Naive thymus-derived CD4-positive, alpha-beta T cell (primary cell): ENCODE measurements at regions not wholly inside any gene's neighbourhood (a gene's known extent, or its start where the extent isn't known, plus 50 kb on each side); places are given as distances from the start of the nearest gene placed in this dataset.

Source experiments
- ATAC-seq: fragments of 150-1000 bp; cut with Tn5 transposase; 2 replicates; pipeline ENCODE4 v1.10.0; 2021; ENCODE audit warnings: mild to moderate bottlenecking, moderate library complexity
- CTCF ChIA-PET: fragments of 350-600 bp; sonication (Branson Sonifier 250); formaldehyde crosslinking; loops from one replicate; lab custom pipeline; 2021; ENCODE audit warnings: antibody characterized with exemption; lab: Charles Lee
- POLR2A ChIA-PET: fragments of 350-600 bp; sonication (Branson Sonifier 250); formaldehyde crosslinking; loops from one replicate; lab custom pipeline; 2021; ENCODE audit warnings: antibody characterized with exemption, inconsistent platforms; lab: Charles Lee
- DNase-seq, 9 donors: peaks; one replicate each; pipeline versions ENCODE4 v3.0.0 to v3.0.0-alpha.2; 2020 to 2022; ENCODE audit warnings: mixed read lengths in 1 of 9
- H3K27ac ChIP-seq: one replicate; pipeline ENCODE4 v1.7.0; 2013; ENCODE audit warnings: mild to moderate bottlenecking, low read depth, low read length, moderate library complexity
- H3K27me3 ChIP-seq, 2 donors: one replicate each; pipeline ENCODE4 v1.7.0; 2013; ENCODE audit warnings: low read length in 2 of 2, mild to moderate bottlenecking in 2 of 2, moderate library complexity in 2 of 2; ENCODE audit not compliant: control insufficient read depth in 2 of 2, insufficient read depth in 2 of 2
- H3K36me3 ChIP-seq, 3 experiments: 1 replicate in 2 of 3; 2 replicates in 1 of 3; pipeline ENCODE4 v1.7.0; 2013; ENCODE audit warnings: low read length in 3 of 3, mild to moderate bottlenecking in 3 of 3, moderate library complexity in 1 of 3; ENCODE audit not compliant: insufficient read depth in 3 of 3, control insufficient read depth in 2 of 3
- H3K4me1 ChIP-seq, 2 donors: one replicate each; pipeline ENCODE4 v1.7.0; 2013; ENCODE audit warnings: low read length in 2 of 2, mild to moderate bottlenecking in 2 of 2, moderate library complexity in 1 of 2; ENCODE audit not compliant: control insufficient read depth in 2 of 2, insufficient read depth in 2 of 2
- H3K4me3 ChIP-seq: 2 replicates; pipeline ENCODE4 v1.7.0; 2013; ENCODE audit warnings: mild to moderate bottlenecking, low read length
- H3K9me3 ChIP-seq, 3 experiments: 1 replicate in 2 of 3; 2 replicates in 1 of 3; pipeline ENCODE4 v1.7.0; 2013; ENCODE audit warnings: low read length in 3 of 3; ENCODE audit not compliant: control insufficient read depth in 2 of 3
- H3K27ac Mint-ChIP-seq, 9 donors: one replicate each; pipeline ENCODE4 v1.8.0; 2020 to 2022; ENCODE audit warnings: mixed read lengths in 9 of 9, mild to moderate bottlenecking in 8 of 9, moderate library complexity in 5 of 9, inconsistent platforms in 2 of 9
- H3K27me3 Mint-ChIP-seq, 5 donors: one replicate each; pipeline ENCODE4 v1.8.0; 2021 to 2022; ENCODE audit warnings: mixed read lengths in 5 of 5, mild to moderate bottlenecking in 1 of 5
- H3K36me3 Mint-ChIP-seq, 5 donors: one replicate each; pipeline ENCODE4 v1.8.0; 2020 to 2022; ENCODE audit warnings: mixed read lengths in 5 of 5, mild to moderate bottlenecking in 3 of 5, inconsistent platforms in 1 of 5
- H3K4me1 Mint-ChIP-seq, 7 donors: one replicate each; pipeline ENCODE4 v1.8.0; 2020 to 2022; ENCODE audit warnings: mixed read lengths in 7 of 7, mild to moderate bottlenecking in 3 of 7, inconsistent platforms in 1 of 7
- H3K4me3 Mint-ChIP-seq, 10 donors: one replicate each; pipeline ENCODE4 v1.8.0; 2020 to 2022; ENCODE audit warnings: mild to moderate bottlenecking in 10 of 10, mixed read lengths in 10 of 10, moderate library complexity in 6 of 10, inconsistent platforms in 2 of 10
- H3K9me3 Mint-ChIP-seq, 11 donors: one replicate each; pipeline ENCODE4 v1.8.0; 2020 to 2022; ENCODE audit warnings: mixed read lengths in 11 of 11, mild to moderate bottlenecking in 4 of 11, inconsistent platforms in 1 of 11, moderate library complexity in 1 of 11
- intact Hi-C, 2 donors: fragments of 100-400 bp; cut with micrococcal nuclease; formaldehyde crosslinking; loops; one replicate each; pipeline ENCODE4 v1.15.1; 2023

- Histone ChIP-seq H3K9me3 (no peaks in the 10 kb centered on the region), H3K4me1 (no peaks in the 10 kb centered on the region), H3K4me3 (no peak overlapping the region), H3K27me3 (no peaks in the 10 kb centered on the region), H3K27ac (no peak overlapping the region), H3K36me3 (no peaks in the 10 kb centered on the region)
- Mint-ChIP-seq H3K4me1 (no peaks in the 10 kb centered on the region), H3K36me3 (no peaks in the 10 kb centered on the region), H3K27ac (no peak overlapping the region), H3K27me3 (no peaks in the 10 kb centered on the region), H3K9me3 (peaks cover 0 to 13% (median 4%) of the 10 kb centered on the region in 11 donors), H3K4me3 (no peak overlapping the region)
- ATAC-seq (no peak), DNase-seq (no peak)
- ChIA-PET POLR2A (no interaction called here), CTCF (no interaction called here)
- intact Hi-C loops: no loop called here
Measured at GRCh38 chr6:112842330-112842685, 495.2 kb downstream of the RFPL4B start.

- peaks cover 0 to 18% (median 4%) of the 10 kb centered on the region in 11 donors for H3K9me3 Mint-ChIP-seq
- CTCF ChIA-PET: no interaction called here
Measured at GRCh38 chr6:112846681-112847080, 499.6 kb downstream of the RFPL4B start.

GRCh38 chr6:112851146-112851545 is 504.0 kb downstream of the RFPL4B start:
- no peak overlapping the region for H3K27ac ChIP-seq
- Mint-ChIP-seq H3K9me3 (peaks cover 0 to 9% (median 0%) of the 10 kb centered on the region in 11 donors), H3K27me3 (no peaks in the 10 kb centered on the region), H3K4me1 (no peaks in the 10 kb centered on the region), H3K27ac (no peak overlapping the region), H3K36me3 (no peaks in the 10 kb centered on the region), H3K4me3 (no peak overlapping the region)
- no peaks in the 10 kb centered on the region for H3K36me3 ChIP-seq
- intact Hi-C loops: no loop called here
- ChIA-PET CTCF (no interaction called here), POLR2A (no interaction called here)
- H3K4me3 ChIP-seq: no peak overlapping the region
- DNase-seq: no peak
- no peaks in the 10 kb centered on the region for H3K9me3 ChIP-seq
- H3K4me1 ChIP-seq: no peaks in the 10 kb centered on the region
- H3K27me3 ChIP-seq: no peaks in the 10 kb centered on the region
- ATAC-seq: no peak

More at GRCh38 chr6:112846681-112847080, 499.6 kb downstream of the RFPL4B start:
- Histone ChIP-seq H3K4me1 (no peaks in the 10 kb centered on the region), H3K27ac (no peak overlapping the region), H3K9me3 (no peaks in the 10 kb centered on the region), H3K36me3 (no peaks in the 10 kb centered on the region), H3K27me3 (no peaks in the 10 kb centered on the region), H3K4me3 (no peak overlapping the region)
- intact Hi-C loops: no loop called here
- Mint-ChIP-seq H3K27me3 (no peaks in the 10 kb centered on the region), H3K4me3 (no peak overlapping the region), H3K4me1 (no peaks in the 10 kb centered on the region), H3K27ac (no peak overlapping the region), H3K36me3 (no peaks in the 10 kb centered on the region)
- POLR2A ChIA-PET: no interaction called here
- no peak for DNase-seq
- ATAC-seq: no peak

GRCh38 chr6:112853162-112853561 is 506.0 kb downstream of the RFPL4B start:
- ChIA-PET POLR2A (no interaction called here), CTCF (no interaction called here)
- Histone ChIP-seq H3K4me1 (no peaks in the 10 kb centered on the region), H3K27me3 (no peaks in the 10 kb centered on the region), H3K9me3 (no peaks in the 10 kb centered on the region), H3K27ac (no peak overlapping the region), H3K36me3 (no peaks in the 10 kb centered on the region), H3K4me3 (no peak overlapping the region)
- no peaks in the 10 kb centered on the region for H3K4me1 Mint-ChIP-seq
- ATAC-seq (no peak), DNase-seq (no peak)
- no peak overlapping the region for H3K27ac Mint-ChIP-seq
- no peaks in the 10 kb centered on the region for H3K36me3 Mint-ChIP-seq
- intact Hi-C loops: no loop called here
- no peaks in the 10 kb centered on the region for H3K27me3 Mint-ChIP-seq
- no peak overlapping the region for H3K4me3 Mint-ChIP-seq
- peaks cover 0 to 14% (median 0%) of the 10 kb centered on the region in 11 donors for H3K9me3 Mint-ChIP-seq

- no peaks in the 10 kb centered on the region for H3K36me3 ChIP-seq
- no peak for DNase-seq
- POLR2A ChIA-PET: no interaction called here
- Mint-ChIP-seq H3K4me3 (no peak overlapping the region), H3K4me1 (no peaks in the 10 kb centered on the region), H3K9me3 (peaks cover 0 to 10% (median 0%) of the 10 kb centered on the region in 11 donors), H3K36me3 (no peaks in the 10 kb centered on the region), H3K27me3 (no peaks in the 10 kb centered on the region), H3K27ac (no peak overlapping the region)
- no peak overlapping the region for H3K27ac ChIP-seq
- no peaks in the 10 kb centered on the region for H3K27me3 ChIP-seq
- CTCF ChIA-PET: no interaction called here
- no peaks in the 10 kb centered on the region for H3K4me1 ChIP-seq
- H3K4me3 ChIP-seq: no peak overlapping the region
- no peak for ATAC-seq
- intact Hi-C loops: no loop called here
- no peaks in the 10 kb centered on the region for H3K9me3 ChIP-seq
Measured at GRCh38 chr6:112863753-112864152, 516.6 kb downstream of the RFPL4B start.

GRCh38 chr6:112865131-112865530 is 518.0 kb downstream of the RFPL4B start:
- ChIA-PET CTCF (no interaction called here), POLR2A (no interaction called here)
- no peak overlapping the region for H3K27ac ChIP-seq
- H3K4me3 ChIP-seq: no peak overlapping the region
- DNase-seq: no peak
- Mint-ChIP-seq H3K27me3 (no peaks in the 10 kb centered on the region), H3K27ac (no peak overlapping the region), H3K4me3 (no peak overlapping the region), H3K4me1 (no peaks in the 10 kb centered on the region), H3K9me3 (peaks cover 0 to 17% (median 3%) of the 10 kb centered on the region in 11 donors), H3K36me3 (no peaks in the 10 kb centered on the region)
- no peaks in the 10 kb centered on the region for H3K4me1 ChIP-seq
- intact Hi-C loops: no loop called here
- ATAC-seq: no peak
- no peaks in the 10 kb centered on the region for H3K9me3 ChIP-seq
- no peaks in the 10 kb centered on the region for H3K27me3 ChIP-seq
- H3K36me3 ChIP-seq: no peaks in the 10 kb centered on the region

- POLR2A ChIA-PET: no interaction called here
- no peak for ATAC-seq
- no peaks in the 10 kb centered on the region for H3K27me3 Mint-ChIP-seq
- H3K27ac ChIP-seq: no peak overlapping the region
- intact Hi-C loops: no loop called here
- CTCF ChIA-PET: no interaction called here
- no peaks in the 10 kb centered on the region for H3K27me3 ChIP-seq
- H3K4me1 ChIP-seq: no peaks in the 10 kb centered on the region
- DNase-seq: no peak
- no peak overlapping the region for H3K4me3 Mint-ChIP-seq
- no peaks in the 10 kb centered on the region for H3K9me3 ChIP-seq
- peaks cover 0 to 17% (median 8%) of the 10 kb centered on the region in 11 donors for H3K9me3 Mint-ChIP-seq
- H3K27ac Mint-ChIP-seq: no peak overlapping the region
- H3K36me3 ChIP-seq: no peaks in the 10 kb centered on the region
- H3K4me1 Mint-ChIP-seq: no peaks in the 10 kb centered on the region
- no peaks in the 10 kb centered on the region for H3K36me3 Mint-ChIP-seq
- H3K4me3 ChIP-seq: no peak overlapping the region
Measured at GRCh38 chr6:112874881-112875280, 527.8 kb downstream of the RFPL4B start.
